SK-N-SH treated with all-trans-retinoic acid at 6 μM for 48 hours (cell line): ENCODE measurements at regions not wholly inside any gene's neighbourhood (a gene's known extent, or its start where the extent isn't known, plus 50 kb on each side); places are given as distances from the start of the nearest gene placed in this dataset.

Experiments
- TOX ChIP-seq: fragments of 250-450 bp; sonication (Bioruptor Pico); IDR thresholded peaks from 2 replicates; pipeline ENCODE4 v1.8.0; 2021; ENCODE audit warnings: mild to moderate bottlenecking, moderate library complexity, borderline replicate concordance
- ZFP3 ChIP-seq: fragments of 250-450 bp; sonication (Bioruptor Pico); IDR thresholded peaks from 2 replicates; pipeline ENCODE4 v1.5.0; 2020; ENCODE audit warnings: mild to moderate bottlenecking, moderate library complexity
- TF ChIP-seq, protein P1 (sequence below): fragments of 250-450 bp; sonication (Bioruptor Pico); IDR thresholded peaks from 2 replicates; pipeline ENCODE4 v1.5.0; 2020; ENCODE audit warnings: mild to moderate bottlenecking, moderate library complexity

GRCh38 chr4:163600727-163601126 is 106.2 kb downstream of the TMA16 start:
- TF ChIP-seq TOX (CRISPR knock-in tag) (no peak), ZFP3 (CRISPR knock-in tag) (no peak)
- TF ChIP-seq, protein P1, sequence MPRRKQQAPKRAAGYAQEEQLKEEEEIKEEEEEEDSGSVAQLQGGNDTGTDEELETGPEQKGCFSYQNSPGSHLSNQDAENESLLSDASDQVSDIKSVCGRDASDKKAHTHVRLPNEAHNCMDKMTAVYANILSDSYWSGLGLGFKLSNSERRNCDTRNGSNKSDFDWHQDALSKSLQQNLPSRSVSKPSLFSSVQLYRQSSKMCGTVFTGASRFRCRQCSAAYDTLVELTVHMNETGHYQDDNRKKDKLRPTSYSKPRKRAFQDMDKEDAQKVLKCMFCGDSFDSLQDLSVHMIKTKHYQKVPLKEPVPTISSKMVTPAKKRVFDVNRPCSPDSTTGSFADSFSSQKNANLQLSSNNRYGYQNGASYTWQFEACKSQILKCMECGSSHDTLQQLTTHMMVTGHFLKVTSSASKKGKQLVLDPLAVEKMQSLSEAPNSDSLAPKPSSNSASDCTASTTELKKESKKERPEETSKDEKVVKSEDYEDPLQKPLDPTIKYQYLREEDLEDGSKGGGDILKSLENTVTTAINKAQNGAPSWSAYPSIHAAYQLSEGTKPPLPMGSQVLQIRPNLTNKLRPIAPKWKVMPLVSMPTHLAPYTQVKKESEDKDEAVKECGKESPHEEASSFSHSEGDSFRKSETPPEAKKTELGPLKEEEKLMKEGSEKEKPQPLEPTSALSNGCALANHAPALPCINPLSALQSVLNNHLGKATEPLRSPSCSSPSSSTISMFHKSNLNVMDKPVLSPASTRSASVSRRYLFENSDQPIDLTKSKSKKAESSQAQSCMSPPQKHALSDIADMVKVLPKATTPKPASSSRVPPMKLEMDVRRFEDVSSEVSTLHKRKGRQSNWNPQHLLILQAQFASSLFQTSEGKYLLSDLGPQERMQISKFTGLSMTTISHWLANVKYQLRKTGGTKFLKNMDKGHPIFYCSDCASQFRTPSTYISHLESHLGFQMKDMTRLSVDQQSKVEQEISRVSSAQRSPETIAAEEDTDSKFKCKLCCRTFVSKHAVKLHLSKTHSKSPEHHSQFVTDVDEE (CRISPR knock-in tag), result no peak
